Fibroblast of skin of back (primary cell): ENCODE measurements at regions not wholly inside any gene's neighbourhood (a gene's known extent, or its start where the extent isn't known, plus 50 kb on each side); places are given as distances from the start of the nearest gene placed in this dataset.
A peak's percentile ranks its signal among the peaks of the same experiment; 100 is the strongest.

Source experiments
- DNase-seq: peaks from one replicate; pipeline ENCODE4 v3.0.0-alpha.2; 2013

DNA sequence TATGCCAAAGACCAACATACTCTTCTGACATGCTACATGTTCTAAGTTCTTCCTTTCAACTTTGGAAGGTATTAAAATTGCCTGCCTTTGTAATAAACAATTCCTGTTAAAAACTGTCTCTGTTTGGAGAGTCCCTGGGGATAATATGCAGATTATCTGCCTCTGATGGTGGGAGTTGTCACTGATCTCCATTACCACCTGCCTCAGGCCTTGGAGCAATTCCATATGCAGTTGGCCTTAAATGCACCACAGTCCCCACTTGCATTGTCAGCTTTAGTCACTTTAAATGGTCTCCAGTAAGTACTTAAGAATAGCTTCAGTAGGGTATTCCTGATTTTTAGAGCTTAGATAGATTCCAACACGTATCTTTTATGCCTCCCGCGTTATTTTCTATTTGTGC, 121.1 kb upstream of the GOLIM4 start:
- DNase-seq = no peak

DNA sequence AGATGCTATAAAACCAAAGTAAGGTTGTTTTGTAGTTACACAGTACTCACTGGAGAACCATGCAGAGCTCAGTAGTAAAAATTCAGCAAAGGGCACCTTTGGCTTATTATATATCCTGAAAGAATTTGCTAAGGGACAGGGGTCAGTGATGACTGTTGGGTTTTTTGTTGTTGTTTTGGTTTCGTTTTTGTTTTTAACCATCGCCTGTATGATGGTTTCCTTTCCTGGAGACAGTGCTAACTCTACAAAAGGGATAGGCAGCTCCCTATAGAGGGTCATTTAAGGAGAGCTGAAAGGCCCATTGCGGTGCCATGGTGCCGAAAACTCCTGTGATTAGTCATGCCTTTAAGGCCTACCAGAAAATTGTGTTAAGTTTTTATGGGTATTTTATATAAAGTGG, 118.2 kb upstream of the GOLIM4 start:
- no peak for DNase-seq

DNA sequence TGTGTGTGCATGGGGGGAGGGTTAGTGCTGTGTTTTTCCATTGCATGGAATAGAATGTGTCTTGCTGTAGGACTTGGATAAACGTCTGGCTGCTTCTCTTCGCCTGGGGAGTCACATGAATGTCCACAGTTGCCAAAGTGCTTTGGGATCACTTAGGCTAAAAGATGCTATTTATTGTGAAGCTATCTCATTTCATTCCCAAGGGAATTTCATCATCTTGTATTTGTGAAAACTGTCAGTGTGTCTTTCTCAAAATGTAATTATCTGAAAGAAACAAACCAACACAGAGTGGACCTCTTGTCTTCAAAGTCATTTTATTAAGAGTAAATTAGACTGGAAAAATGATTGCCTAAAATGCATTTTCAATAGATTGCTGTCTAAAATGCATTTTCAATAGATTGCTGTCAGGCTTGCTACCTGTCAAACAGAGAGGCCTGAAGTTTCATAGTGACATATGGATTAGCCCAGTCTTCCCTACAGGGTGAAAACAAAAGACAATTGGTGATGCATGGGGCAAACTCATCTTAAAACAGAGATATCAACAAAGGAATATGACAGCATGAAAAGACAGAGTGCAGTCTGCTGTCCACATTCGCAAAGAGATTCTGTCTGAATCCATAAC, 117.1 kb upstream of the GOLIM4 start:
- no peak for DNase-seq

DNA sequence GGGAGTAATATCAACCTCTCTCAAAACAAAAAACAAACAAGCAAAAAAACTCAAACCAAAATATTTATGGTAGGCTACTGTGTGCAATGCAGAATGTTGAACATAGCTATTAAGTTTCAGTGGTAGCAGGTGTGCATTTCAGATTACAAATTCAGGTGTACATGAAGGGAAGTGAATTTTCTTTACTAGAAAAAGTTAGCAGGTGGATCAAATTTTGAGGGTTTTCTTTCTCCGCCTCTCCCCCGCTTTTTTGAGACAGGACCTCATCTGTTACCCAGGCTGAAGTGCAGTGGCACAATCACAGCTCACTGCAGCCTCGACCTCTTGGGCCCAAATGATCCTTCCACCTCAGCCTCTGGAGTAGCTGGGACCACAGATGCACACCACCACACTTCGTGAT, 109.7 kb upstream of the GOLIM4 start:
- DNase-seq = no peak

DNA sequence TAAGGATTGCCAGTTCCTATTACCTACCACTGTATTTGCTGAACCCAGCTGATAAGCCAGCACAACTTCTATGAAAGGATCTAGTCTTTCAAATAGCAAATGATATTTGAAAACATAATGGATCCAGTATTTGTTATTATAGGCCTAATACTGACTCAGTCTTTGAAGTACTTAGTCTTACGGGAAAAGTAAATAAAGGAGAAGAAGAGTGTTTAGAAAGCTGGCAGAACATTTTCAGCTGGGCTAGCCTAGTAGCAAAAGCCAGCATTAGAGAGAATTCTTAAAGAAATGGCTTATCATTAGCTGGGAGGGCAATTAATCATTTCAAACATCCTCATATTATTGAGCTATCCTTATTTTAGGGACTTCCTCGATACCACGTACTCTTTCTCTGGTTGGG, 101.4 kb upstream of the GOLIM4 start:
- no peak for DNase-seq

DNA sequence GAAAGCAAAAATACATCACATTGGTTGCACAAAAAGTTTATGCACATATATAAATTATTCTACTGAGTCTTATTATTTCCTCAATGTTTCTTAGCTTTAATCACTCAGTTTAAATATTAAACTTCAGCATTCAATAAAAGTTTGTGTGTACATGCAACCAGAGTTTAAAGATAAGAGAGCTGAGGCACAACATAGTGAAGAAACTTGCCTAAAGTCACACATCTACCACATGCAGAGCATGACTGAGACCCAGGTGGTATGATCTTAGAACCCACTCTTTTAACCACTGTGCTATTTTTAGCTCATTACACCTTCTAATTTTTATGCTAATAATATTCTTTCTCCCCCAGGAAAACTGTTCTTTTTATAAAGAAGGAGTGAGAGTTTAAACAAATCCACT, 96.1 kb upstream of the GOLIM4 start:
- no peak for DNase-seq

DNA sequence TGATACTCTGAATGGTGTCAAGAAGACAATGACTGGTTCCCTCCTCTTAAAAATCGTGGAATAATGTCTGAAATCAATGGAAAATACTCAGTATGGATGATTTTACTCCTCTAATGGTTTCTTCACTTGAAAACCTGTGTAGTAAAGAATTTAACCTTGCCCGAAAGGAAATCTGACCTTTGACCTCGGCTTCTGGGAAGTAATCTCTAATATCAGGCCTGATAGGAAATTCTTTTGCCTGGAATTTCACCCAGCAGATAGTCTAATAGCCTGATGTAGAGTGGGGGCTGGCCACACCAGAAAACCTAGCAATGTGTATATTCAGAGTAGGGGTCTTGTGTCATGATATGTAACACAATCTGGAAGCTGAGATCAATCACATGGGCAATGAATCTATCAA, 91.5 kb upstream of the GOLIM4 start:
- no peak for DNase-seq

DNA sequence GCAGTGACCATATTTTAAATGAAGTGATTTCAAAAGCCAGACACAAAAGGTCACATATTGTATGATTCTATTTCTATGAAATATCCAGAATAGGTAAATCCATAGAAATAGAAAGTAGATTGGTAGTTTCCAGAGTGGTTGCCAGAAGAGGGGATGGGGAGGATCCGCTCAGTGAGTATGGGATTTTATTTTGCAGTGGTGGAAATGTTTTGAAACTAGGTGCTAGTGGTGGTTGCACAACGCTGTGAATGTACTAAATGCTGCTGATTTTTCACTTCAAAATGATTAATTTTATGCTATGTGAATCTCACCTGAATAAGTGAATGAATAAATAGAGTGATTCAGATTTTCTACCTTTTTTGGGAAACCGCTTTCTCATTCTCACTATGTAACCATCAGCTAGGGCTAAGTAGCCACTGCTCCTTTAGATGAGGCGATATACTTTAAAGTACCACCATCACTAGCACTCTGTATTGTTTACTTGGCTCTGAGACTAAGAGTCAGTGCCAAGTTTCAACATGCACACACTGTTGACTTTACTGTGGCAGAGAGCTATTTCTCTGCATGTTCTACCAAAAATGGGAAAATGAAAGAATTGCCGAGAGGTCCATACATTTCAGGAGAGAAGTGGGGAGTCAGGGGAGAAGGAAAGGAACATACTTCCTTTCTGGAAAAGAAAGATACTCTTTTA, 90.7 kb upstream of the GOLIM4 start:
- no peak for DNase-seq

DNA sequence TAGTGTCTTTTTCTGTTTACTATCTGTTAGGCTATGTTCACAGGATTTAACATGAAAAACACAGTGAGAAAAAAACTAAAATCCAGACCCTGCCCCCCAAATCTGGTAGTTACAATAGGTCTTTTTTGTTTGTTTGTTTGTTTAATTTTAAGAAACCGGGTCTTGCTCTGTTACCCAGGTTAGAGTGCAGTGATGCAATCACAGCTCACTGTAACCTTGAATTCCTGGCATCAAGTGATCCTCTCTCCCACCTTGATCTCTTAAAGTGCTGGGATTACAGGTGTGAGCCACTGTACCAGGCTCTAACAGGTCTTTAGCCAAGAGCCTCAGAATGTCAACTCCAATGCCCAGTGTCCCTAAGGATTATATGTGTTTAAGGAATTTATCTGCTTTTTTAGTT, 88.0 kb upstream of the GOLIM4 start:
- DNase-seq = no peak

DNA sequence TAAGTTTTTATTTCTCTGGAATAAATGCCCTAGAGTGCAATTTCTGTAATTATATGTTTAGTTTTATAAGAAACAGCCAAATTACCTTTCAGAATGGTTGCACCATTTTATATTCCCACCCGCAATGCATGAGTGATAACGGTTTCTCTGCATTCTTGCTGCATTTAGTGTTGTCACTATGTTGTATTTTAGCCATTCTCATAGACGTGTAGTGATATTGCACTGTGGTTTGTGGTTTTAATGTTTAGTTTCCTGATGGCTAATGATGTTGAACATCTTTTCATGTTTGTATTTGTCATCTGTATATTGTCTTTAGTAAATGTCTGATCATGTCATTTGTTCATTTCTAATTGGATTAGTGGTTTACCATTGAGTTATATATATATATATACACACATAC, 73.0 kb upstream of the GOLIM4 start:
- DNase-seq = no peak

DNA sequence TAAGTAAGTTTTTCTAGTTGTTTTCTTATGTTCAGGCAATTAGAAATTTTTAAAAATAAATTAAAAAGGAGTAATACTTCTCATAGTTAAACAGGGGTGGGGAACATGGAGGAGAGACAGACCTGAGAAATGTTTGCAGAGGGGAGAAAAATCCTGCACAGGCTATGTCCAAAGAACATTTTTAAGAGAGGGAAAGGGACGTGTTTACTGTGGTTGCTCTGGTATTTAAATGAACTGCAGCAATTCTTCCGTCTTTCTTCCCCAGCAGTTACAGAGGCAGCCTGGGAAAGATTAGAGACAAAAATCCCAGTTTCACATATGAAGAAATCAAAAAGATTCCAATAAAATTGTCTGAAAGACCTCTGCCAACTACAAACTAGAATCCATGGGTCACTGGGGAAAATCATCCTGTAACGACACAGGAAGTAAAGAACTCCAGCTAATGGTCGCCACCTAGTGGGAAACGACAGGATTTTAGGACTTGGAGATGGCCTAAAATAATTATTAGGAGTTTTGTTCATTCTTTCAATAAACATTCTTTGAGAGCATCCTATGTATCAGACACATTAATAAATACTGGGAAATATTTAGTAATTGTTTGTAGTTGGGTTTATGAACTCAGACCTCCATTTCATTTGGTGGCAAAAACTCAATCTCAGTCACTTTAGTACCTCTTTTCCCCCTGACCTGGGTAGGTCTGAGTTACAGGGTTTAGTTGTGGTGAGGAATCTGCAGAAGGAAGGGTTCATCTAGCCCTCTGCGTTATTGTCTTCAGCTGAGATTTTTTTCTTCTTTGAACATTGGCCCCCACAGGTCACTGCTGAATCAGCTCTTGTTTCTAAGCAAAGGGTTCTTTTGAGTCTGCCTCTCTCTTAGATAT, 69.9 kb upstream of the GOLIM4 start:
- DNase-seq = peak; percentile 73

DNA sequence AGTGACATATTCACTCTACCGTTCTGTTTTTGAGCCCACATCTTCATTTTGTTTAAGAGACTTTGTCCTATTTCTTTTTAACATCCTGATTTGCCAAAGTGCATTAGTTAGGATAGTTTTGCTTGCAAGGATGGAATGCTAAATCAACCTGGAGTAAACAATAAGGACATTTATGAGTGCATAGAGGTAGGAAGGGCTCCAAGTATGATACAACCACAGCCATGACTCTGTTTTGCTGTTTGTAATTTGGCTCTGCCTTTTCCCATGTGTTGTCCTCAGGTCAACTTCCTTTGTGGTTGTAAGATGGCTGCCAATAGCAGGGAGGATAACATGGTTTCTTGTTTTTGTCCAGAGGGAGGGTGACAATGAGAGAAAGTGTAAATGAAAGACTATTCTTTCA, 66.4 kb upstream of the GOLIM4 start:
- no peak for DNase-seq

DNA sequence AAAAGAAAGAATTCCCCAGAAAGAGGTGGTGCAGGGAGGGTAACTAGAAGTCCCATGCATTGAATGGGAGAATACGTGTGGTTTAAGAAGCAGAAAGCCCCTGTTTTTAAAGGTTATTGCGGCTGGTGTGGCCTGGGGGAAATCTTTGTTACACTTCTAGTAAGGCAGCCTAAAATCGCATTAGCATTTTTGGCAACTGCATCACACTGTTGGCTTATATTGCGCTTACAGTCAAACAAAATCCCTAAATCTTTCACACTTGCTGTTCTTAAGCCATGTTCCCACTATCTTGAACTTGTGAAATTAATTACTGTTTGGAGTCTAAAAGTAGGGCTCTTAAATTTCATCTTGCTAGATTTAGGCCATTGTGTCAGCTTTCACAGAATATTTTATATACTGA, 66.0 kb upstream of the GOLIM4 start:
- no peak for DNase-seq

DNA sequence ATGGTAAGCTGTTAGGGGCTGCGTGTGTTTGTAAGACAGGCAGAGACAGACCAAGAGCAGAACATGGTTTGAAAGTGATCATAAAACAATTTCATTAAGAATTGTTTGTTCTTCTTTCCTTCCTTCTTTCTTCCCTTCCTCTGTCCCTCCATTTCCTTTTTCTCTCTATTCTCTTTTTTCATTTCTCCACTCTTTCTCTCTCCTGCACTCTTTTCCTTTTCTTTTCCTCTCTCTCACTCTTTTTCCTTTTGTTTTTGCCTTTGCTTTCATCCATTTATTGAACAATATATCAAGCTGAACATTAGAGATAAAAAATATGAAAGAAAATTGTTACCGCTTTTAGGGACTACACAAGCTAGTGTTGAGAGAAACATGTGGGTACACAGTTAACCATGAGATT, 62.2 kb upstream of the GOLIM4 start:
- DNase-seq = no peak

DNA sequence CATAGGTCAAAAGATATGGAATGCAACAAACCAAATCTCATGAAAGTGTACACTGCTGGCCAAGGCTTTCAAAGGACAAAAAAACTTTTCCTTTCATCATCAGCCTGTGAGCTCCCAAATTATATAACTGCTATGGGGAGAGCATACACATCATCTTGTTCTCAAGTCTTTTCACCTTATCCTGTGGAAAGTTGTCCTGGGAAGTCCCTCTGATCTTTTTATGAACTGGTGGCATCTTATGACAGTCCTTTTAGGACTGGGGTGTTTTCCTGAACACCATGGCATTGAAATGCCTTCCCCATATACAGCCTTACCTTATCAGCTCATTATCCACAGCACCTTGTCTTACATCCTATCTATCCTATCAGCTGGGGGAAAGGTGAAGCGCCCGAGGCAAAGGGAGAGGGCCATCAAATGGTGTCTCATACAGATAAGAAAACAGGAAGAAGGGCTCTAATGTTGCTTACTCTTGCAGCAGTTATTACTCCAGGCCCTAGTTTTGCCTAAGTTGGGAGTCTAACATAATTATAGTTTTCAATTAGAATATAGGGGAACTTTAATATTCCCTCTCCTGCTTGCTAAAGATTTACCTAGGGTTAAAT, 61.5 kb upstream of the GOLIM4 start:
- no peak for DNase-seq

DNA sequence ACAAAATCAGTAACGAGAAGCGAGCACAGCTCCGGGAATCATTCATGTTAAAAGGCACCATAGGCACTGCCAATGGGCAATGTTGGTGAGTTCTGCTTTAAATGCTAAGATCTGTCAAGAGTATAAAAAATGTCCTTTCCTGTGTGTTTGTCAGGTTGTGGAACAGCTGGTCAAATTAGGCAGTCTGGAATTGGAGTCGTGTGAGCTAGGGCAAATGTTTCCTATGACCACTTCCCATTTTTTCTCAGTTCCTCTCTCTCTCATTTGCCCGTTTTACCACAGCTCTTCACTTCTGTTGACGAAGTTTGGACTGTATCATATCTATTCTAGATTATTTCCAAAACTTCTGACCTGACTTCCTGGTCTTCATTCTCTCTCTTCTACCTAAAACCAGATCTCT, 60.8 kb upstream of the GOLIM4 start:
- no peak for DNase-seq

DNA sequence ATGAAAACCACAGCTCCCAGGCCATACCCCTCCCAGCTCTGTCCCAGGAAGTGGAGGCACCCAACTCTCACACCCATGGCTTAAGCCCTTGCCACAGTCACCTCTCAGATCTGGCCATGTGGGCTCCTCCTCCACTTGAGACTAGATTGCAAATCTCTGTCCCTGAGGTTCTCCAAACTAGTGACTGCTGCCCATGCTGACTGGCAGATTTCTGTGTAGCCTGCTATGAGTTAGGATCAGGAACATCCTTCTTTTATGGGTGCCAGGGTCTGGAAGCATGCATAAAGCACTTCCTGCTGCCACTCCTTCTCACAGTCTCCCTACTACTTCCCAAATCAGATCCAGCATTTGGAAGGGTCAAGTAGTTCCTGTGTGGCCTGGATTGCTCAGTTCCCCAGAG, 59.6 kb upstream of the GOLIM4 start:
- DNase-seq = no peak

DNA sequence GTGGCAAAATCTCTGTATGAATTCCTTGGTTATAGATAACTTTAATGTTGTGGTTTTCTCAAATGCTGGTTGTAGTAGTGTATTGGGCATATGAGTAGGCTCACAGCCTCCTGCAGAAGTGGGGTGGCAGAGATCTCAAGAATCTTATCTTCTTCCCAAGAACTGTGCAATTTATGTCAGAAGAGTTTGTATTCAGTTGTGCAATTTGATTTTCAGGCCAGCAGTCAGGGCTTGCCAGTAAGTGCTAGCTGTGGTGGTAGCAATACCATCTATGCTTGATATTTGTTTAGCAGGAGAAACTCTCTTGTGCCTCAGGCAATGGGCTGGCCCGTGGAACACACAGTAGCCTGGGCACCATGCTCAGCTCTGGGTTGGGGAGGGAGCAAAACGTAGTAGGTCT, 58.4 kb upstream of the GOLIM4 start:
- no peak for DNase-seq

DNA sequence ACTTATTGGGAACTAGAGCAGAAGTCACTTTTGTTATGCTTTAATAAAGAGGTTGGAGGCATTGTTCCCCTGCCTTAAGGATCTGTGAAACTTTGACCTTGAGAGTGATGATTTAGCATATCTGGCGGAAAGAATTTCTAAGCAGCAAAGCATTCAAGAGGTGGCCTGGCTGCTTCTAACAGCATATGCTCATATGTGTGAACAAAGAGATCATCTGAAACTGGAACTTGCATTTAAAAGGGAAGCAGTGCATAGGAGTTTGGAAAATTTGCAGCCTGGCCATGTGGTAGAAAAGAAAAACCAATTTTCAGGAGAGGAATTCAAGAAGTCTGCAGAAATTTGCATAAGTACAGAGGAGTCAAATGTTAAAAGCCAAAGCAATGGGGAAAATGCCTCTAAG, 56.4 kb upstream of the GOLIM4 start:
- no peak for DNase-seq
